B cell (primary cell): ENCODE measurements at regions not wholly inside any gene's neighbourhood (a gene's known extent, or its start where the extent isn't known, plus 50 kb on each side); places are given as distances from the start of the nearest gene placed in this dataset.

Experiments
- ATAC-seq: fragments of 200-7000 bp; cut with Tn5 transposase; one replicate; pipeline ENCODE4 v1.10.0; 2021; ENCODE audit warnings: low read depth, mild to moderate bottlenecking, moderate number of reproducible peaks, moderate library complexity
- CTCF ChIA-PET: fragments of 350-600 bp; sonication (Branson Sonifier 250); formaldehyde crosslinking; loops from one replicate; lab custom pipeline; 2021; ENCODE audit warnings: antibody characterized with exemption, inconsistent platforms; lab: Charles Lee
- POLR2A ChIA-PET: fragments of 350-600 bp; sonication (Branson Sonifier 250); formaldehyde crosslinking; loops from one replicate; lab custom pipeline; 2021; ENCODE audit warnings: antibody characterized with exemption; lab: Charles Lee
- DNase-seq: peaks from one replicate; pipeline ENCODE4 v3.0.0; 2013
- H2AFZ ChIP-seq: 2 replicates; pipeline ENCODE4 v1.6.1; 2012; ENCODE audit warnings: mild to moderate bottlenecking, low read depth, low read length; ENCODE audit not compliant: insufficient read depth, poor library complexity, severe bottlenecking
- H3K27ac ChIP-seq, 2 donors: 1 replicate in 1 of 2; 2 replicates in 1 of 2; pipeline ENCODE4 v1.5.1; 2012 to 2013; ENCODE audit warnings: low read length in 2 of 2, mild to moderate bottlenecking in 2 of 2, moderate library complexity in 1 of 2
- H3K27me3 ChIP-seq, 4 experiments: fragments of 200-600 bp in 1 of 4; sonication (generic) in 1 of 4; replicated peaks in 1 of 4; 1 replicate in 2 of 4; 2 replicates in 2 of 4; pipeline versions ENCODE4 v1.6.1 to v1.7.0; 2013 to 2016; ENCODE audit warnings: low read length in 3 of 4, mild to moderate bottlenecking in 2 of 4, mixed read lengths in 1 of 4, moderate library complexity in 1 of 4; ENCODE audit not compliant: insufficient read depth in 4 of 4, control insufficient read depth in 3 of 4; ENCODE audit errors: control extremely low read depth in 1 of 4
- H3K36me3 ChIP-seq, 2 experiments: replicated peaks in 1 of 2; 1 replicate in 1 of 2; 2 replicates in 1 of 2; pipeline versions ENCODE4 v1.6.1 to v1.7.1; 2013; ENCODE audit warnings: low read length in 1 of 2; ENCODE audit not compliant: insufficient read depth in 2 of 2, control insufficient read depth in 1 of 2; ENCODE audit errors: control extremely low read depth in 1 of 2, extremely low read depth in 1 of 2
- H3K4me1 ChIP-seq, 2 donors: fragments of 200-600 bp in 1 of 2; sonication (generic) in 1 of 2; 1 replicate in 1 of 2; 2 replicates in 1 of 2; pipeline versions ENCODE4 v1.5.1 to v1.6.1; 2013 to 2017; ENCODE audit warnings: low read length in 2 of 2; ENCODE audit not compliant: control insufficient read depth in 2 of 2, insufficient read depth in 2 of 2
- H3K4me2 ChIP-seq: replicated peaks from 2 replicates; pipeline ENCODE3; 2012; ENCODE audit warnings: mild to moderate bottlenecking, low read depth, low read length; ENCODE audit not compliant: poor library complexity, severe bottlenecking
- H3K4me3 ChIP-seq, 5 experiments: fragments of 200-600 bp in 1 of 5; sonication (generic) in 1 of 5; 1 replicate in 3 of 5; 2 replicates in 2 of 5; pipeline versions ENCODE4 v1.5.1 to v1.7.0; 2011 to 2016; ENCODE audit warnings: low read length in 4 of 5, mild to moderate bottlenecking in 4 of 5, low read depth in 2 of 5, control low read depth in 1 of 5, moderate library complexity in 1 of 5; ENCODE audit not compliant: insufficient read depth in 1 of 5; ENCODE audit errors: control extremely low read depth in 1 of 5, extremely low read depth in 1 of 5
- H3K79me2 ChIP-seq: fragments of 200-600 bp; sonication (generic); one replicate; pipeline ENCODE4 v1.6.0; 2016; ENCODE audit warnings: low read length; ENCODE audit not compliant: control insufficient read depth, insufficient read depth
- H3K9ac ChIP-seq: fragments of 200-600 bp; sonication (generic); 2 replicates; pipeline ENCODE4 v1.6.1; 2017; ENCODE audit warnings: mild to moderate bottlenecking, low read length, moderate library complexity
- H3K9me3 ChIP-seq, 3 donors: one replicate each; pipeline versions ENCODE4 v1.6.1 to v1.7.1; 2013; ENCODE audit warnings: low read length in 2 of 3; ENCODE audit not compliant: control insufficient read depth in 2 of 3, insufficient read depth in 1 of 3; ENCODE audit errors: control extremely low read depth in 1 of 3
- H4K20me1 ChIP-seq: 2 replicates; pipeline ENCODE4 v1.6.0; 2012; ENCODE audit warnings: mild to moderate bottlenecking, low read length; ENCODE audit not compliant: insufficient read depth, control insufficient read depth, poor library complexity, severe bottlenecking
- H3K27ac Mint-ChIP-seq: one replicate; pipeline ENCODE4 v1.8.0; 2021; ENCODE audit warnings: mixed read lengths
- H3K27me3 Mint-ChIP-seq: one replicate; pipeline ENCODE4 v1.8.0; 2021; ENCODE audit warnings: mixed read lengths
- H3K4me1 Mint-ChIP-seq: one replicate; pipeline ENCODE4 v1.8.0; 2021; ENCODE audit warnings: mixed read lengths
- H3K4me3 Mint-ChIP-seq: one replicate; pipeline ENCODE4 v1.8.0; 2021; ENCODE audit warnings: mixed read lengths
- H3K9me3 Mint-ChIP-seq: one replicate; pipeline ENCODE4 v1.8.0; 2022; ENCODE audit warnings: mixed read lengths; ENCODE audit not compliant: insufficient read depth
- WGBS: methylation state at CpG from one replicate; pipeline ENCODE4 v1.1.5; 2013; ENCODE audit warnings: missing lambda C conversion rate; ENCODE audit not compliant: insufficient coverage; 5-methylcytosine and 5-hydroxymethylcytosine counted together
- intact Hi-C: fragments of 100-400 bp; cut with micrococcal nuclease; formaldehyde crosslinking; loops from one replicate; pipeline ENCODE4 v1.10.0; 2022
- TF ChIP-seq, protein P1 (sequence below): fragments of 200-600 bp; IDR thresholded peaks from one replicate; pipeline ENCODE4 v1.8.0; 2022; ENCODE audit warnings: antibody characterized with exemption, mild to moderate bottlenecking

DNA sequence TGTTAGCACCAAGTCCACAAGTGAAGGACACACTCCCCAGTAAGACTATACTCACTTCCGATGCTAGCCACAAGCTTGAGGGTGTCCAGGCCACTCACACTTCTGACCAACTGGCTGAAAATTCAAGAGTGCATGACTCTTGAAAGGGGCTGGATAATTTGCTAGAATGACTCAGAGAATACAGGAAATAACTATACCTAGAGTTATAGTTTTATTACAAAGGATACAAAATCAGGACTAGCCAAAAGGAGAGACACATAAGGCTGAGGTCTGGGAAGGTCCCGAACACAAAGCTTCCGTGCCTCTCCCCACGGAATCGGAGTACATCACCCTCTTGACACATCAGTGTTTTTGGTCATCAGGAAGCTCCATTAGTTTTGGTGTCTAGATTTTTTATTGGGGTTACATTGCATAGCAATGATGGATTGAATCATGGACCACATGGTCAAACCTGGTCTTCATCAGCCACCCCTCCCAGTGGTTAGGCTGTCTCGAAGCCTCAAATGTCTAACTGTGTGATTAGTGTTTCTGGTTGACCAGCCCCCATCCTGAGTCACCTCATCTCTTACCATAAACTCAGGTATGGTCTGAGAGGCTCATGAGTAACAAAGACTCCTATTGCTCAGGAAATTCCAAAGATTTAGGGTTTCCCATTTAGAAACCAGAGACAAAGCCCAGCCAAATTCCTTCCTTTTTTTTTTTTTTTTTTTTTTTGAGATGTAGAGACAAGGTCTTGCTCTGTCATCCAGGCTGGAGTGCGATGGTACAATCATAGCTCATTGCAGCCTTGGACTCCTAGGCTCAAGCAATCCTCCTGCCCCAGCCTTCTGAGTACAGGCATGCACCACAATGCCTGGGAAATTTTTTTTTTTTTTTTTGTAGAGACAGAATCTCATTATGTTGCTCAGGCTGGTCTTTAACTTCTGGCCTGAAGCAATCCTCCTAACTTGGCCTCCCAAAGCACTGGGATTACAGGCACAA is 472.0 kb upstream of the TBX3 start:
- intact Hi-C loops: no loop called here
- POLR2A ChIA-PET: no interaction called here

More for the DNA sequence above, 472.0 kb upstream of the TBX3 start:
- Histone ChIP-seq H3K9me3 (peaks cover 0 to 11% (median 0%) of the 10 kb centered on the region in 3 donors), H3K79me2 (no peaks in the 10 kb centered on the region), H2AFZ (no peak overlapping the region), H3K4me3 (no peak overlapping the region), H3K4me2 (no peak overlapping the region), H3K9ac (no peak overlapping the region), H3K27me3 (no peaks in the 10 kb centered on the region), H3K36me3 (no peaks in the 10 kb centered on the region), H3K27ac (no peak overlapping the region), H4K20me1 (no peaks in the 10 kb centered on the region), H3K4me1 (no peaks in the 10 kb centered on the region)
- Mint-ChIP-seq H3K27ac (no peak overlapping the region), H3K4me1 (no peaks in the 10 kb centered on the region), H3K4me3 (no peak overlapping the region), H3K27me3 (no peaks in the 10 kb centered on the region), H3K9me3 (no peaks in the 10 kb centered on the region)
- ATAC-seq (no peak), DNase-seq (no peak)
- 100% methylated on average over 3 of the region's 7 CpGs for WGBS
- TF ChIP-seq, protein P1, sequence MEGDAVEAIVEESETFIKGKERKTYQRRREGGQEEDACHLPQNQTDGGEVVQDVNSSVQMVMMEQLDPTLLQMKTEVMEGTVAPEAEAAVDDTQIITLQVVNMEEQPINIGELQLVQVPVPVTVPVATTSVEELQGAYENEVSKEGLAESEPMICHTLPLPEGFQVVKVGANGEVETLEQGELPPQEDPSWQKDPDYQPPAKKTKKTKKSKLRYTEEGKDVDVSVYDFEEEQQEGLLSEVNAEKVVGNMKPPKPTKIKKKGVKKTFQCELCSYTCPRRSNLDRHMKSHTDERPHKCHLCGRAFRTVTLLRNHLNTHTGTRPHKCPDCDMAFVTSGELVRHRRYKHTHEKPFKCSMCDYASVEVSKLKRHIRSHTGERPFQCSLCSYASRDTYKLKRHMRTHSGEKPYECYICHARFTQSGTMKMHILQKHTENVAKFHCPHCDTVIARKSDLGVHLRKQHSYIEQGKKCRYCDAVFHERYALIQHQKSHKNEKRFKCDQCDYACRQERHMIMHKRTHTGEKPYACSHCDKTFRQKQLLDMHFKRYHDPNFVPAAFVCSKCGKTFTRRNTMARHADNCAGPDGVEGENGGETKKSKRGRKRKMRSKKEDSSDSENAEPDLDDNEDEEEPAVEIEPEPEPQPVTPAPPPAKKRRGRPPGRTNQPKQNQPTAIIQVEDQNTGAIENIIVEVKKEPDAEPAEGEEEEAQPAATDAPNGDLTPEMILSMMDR: no peak
- CTCF ChIA-PET: no interaction called here
